ENCODE measurements at regions not wholly inside any gene's neighbourhood (a gene's known extent, or its start where the extent isn't known, plus 50 kb on each side); places are given as distances from the start of the nearest gene placed in this dataset.
"Not testable (repeated sequence)": the region's sequence is repeated elsewhere in the genome, so short reads cannot be mapped to it uniquely, and the experiment has no call there.

DNA sequence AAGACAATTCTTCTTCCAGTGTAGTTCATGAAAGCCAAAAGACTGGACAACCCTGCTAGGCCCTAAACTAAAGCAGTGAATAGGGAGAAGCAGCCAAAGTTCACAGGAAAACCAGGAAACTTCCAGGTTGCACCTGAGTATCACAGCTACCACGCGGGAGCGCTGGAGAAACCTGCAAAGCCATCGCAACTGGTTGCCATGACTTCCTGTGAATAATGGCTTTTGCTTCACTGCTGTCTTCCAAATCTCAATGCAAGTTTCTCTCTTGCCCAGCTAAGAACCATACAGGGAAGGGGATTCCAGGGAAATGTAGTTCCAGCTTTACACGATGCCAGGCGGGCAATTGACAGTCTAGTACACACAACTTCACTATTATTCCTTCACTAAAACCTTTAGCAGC, 114.1 kb downstream of the GXYLT1 start:
- no peaks in the 10 kb centered on the region for H3K9me3 Mint-ChIP-seq
- intact Hi-C loops (cut with micrococcal nuclease): no loop called here

DNA sequence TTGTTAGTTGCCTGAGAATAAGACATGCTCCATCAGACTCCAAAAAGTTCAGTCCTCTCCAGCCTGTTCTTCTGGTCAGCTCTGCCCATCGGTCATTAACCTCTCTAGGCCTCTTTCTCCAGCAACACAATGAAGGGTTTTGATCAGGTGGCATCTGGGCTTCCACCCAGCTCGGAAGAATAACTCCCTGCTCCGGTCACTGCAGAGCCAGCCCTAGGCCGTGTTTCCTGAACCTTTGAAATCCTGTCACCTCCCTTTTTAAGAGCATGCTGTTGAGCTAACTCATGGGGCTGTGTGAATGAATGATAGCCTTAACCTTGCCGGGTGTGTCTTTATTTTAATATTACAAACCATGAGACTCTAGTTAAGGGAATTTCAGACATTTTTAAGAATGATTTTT, 117.1 kb downstream of the GXYLT1 start:
- Mint-ChIP-seq H3K9me3 (no peaks in the 10 kb centered on the region), H3K36me3 (ENCODE audit: low read depth) (no peaks in the 10 kb centered on the region), H3K27ac (no peak overlapping the region), H3K27me3 (ENCODE audit: insufficient read depth) (peaks cover 13% of the 10 kb centered on the region), H3K4me1 (ENCODE audit: low read depth) (peaks cover 7% of the 10 kb centered on the region), H3K4me3 (no peak overlapping the region)
- DNase-seq (ENCODE audit: low spot score): no peak
- intact Hi-C loops (cut with micrococcal nuclease): loop anchor here (10.0 kb wide), 1 partner anchor 323 kb away; no protein-coding TSS in a partner anchor

More for the DNA sequence above, 114.1 kb downstream of the GXYLT1 start:
- Mint-ChIP-seq H3K27ac (no peak overlapping the region), H3K4me3 (no peak overlapping the region), H3K36me3 (ENCODE audit: low read depth) (no peaks in the 10 kb centered on the region), H3K27me3 (ENCODE audit: insufficient read depth) (no peaks in the 10 kb centered on the region), H3K4me1 (ENCODE audit: low read depth) (no peaks in the 10 kb centered on the region)
- no peak for DNase-seq (ENCODE audit: low spot score)

DNA sequence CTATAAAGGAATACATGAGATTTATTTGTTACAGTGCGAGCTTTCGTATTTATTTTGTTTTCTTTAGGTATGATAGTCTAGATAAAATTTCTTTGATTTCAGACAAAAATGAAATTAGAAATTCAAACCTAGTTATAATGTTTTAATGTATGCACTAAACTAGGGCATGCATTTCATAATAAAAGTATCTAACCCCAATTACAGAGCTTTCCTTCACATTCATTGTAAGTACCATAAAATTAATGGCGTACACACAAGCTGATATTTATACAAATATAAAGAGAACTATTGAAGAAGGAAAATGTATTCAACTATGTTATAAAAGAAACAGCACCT, 120.2 kb downstream of the GXYLT1 start:
- no peak overlapping the region for H3K4me3 Mint-ChIP-seq

DNA sequence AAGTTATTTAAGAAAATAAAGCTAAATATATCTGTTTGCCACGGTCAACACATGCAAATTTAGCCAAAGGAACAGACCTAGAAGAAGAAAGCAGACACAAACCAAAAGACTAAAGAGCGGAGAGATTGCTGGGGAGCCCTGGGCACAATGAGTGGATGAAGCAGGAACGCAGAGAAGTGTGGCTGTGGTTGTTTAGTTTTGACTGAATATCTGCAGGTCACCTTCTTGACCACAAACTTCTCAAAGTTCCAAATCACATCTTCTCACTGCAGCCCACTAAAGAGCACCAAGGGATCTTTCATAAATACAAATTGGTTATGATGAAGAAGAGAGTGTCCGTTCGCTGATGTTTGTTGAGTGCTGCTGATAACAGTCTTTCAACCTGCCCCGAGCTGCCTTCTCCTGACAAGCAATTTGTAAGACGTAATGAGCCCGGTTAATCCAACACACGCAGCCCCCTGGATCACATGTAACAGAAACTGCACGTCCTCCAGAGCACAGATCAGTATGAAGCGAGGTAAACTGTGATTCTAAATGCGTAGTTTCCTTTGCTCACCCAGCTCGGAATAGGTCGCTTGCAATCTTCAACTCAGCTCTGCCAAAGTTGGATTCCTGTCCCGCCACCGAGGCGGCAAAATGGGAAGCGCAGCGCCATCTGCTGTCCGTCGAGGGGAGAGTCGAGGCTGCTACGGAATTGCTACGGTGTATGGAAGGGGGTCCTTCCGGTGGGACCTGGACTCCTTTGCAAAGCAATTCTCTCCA, 120.8 kb downstream of the GXYLT1 start:
- Mint-ChIP-seq H3K27me3 (ENCODE audit: insufficient read depth) (peaks cover 15% of the 10 kb centered on the region), H3K27ac (no peak overlapping the region), H3K36me3 (ENCODE audit: low read depth) (no peaks in the 10 kb centered on the region), H3K4me1 (ENCODE audit: low read depth) (peaks cover 7% of the 10 kb centered on the region), H3K4me3 (peak overlapping the region; percentile 63), H3K9me3 (no peaks in the 10 kb centered on the region)
- peak; percentile 48 for DNase-seq (ENCODE audit: low spot score)
- intact Hi-C loops (cut with micrococcal nuclease): loop anchor here (1.0 to 10.0 kb wide), 6 partner anchors 307 to 1078 kb away; no protein-coding TSS in a partner anchor

More for the DNA sequence above, 120.2 kb downstream of the GXYLT1 start:
- Mint-ChIP-seq H3K27ac (no peak overlapping the region), H3K4me1 (ENCODE audit: low read depth) (peaks cover 7% of the 10 kb centered on the region), H3K9me3 (no peaks in the 10 kb centered on the region), H3K27me3 (ENCODE audit: insufficient read depth) (peaks cover 15% of the 10 kb centered on the region), H3K36me3 (ENCODE audit: low read depth) (no peaks in the 10 kb centered on the region)
- no peak for DNase-seq (ENCODE audit: low spot score)
- intact Hi-C loops (cut with micrococcal nuclease): loop anchor here (1.0 to 10.0 kb wide), 6 partner anchors 306 to 1078 kb away; no protein-coding TSS in a partner anchor

DNA sequence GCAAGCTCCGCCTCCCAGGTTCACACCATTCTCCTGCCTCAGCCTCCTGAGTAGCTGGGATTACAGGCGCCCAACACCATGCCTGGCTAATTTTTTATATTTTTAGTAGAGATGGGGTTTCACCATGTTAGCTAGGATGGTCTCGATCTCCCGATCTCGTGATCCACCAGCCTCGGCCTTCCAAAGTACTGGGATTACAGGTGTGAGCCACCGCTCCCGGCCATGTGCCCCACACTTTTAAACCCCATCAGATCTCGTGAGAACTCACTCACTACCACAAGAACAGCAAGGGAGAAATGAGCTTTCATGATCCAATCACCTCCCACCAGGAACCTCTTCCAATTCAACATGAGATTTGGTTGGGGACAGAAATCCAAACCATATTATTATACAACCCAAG, 122.7 kb downstream of the GXYLT1 start:
- not testable (repeated sequence) for H3K4me1 Mint-ChIP-seq (ENCODE audit: low read depth); H3K36me3 Mint-ChIP-seq (ENCODE audit: low read depth); H3K27ac Mint-ChIP-seq; H3K9me3 Mint-ChIP-seq; DNase-seq (ENCODE audit: low spot score); H3K4me3 Mint-ChIP-seq
- intact Hi-C loops (cut with micrococcal nuclease): loop anchor here (5.0 to 10.0 kb wide), 2 partner anchors 317 to 655 kb away; no protein-coding TSS in a partner anchor
- peaks cover 18% of the 10 kb centered on the region for H3K27me3 Mint-ChIP-seq (ENCODE audit: insufficient read depth)

DNA sequence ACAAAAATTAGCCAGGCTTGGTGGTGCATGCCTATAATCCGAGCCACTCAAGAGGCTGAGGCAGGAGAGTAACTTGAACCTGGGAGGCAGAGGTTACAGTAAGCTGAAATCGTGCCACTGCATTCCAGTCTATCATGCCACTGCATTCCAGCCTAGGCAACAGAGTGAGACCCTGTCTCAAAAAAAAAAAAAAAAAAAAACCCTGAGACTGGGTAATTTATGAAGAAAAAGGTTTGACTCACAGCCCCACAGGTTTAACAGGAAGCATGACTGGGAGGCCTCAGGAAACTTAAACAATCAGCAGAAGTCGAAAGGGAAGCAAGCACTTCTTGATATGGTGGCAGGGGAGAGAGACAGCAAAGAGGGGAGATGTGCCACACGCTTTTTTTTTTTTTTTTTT, 123.2 kb downstream of the GXYLT1 start:
- H3K27me3 Mint-ChIP-seq (ENCODE audit: insufficient read depth): peaks cover 19% of the 10 kb centered on the region
- peaks cover 7% of the 10 kb centered on the region for H3K4me1 Mint-ChIP-seq (ENCODE audit: low read depth)
- intact Hi-C loops (cut with micrococcal nuclease): loop anchor here (5.0 to 10.0 kb wide), 2 partner anchors 317 to 654 kb away; no protein-coding TSS in a partner anchor
- no peak overlapping the region for H3K27ac Mint-ChIP-seq
- no peak for DNase-seq (ENCODE audit: low spot score)
- no peaks in the 10 kb centered on the region for H3K36me3 Mint-ChIP-seq (ENCODE audit: low read depth)
- H3K4me3 Mint-ChIP-seq: no peak overlapping the region
- H3K9me3 Mint-ChIP-seq: no peaks in the 10 kb centered on the region

DNA sequence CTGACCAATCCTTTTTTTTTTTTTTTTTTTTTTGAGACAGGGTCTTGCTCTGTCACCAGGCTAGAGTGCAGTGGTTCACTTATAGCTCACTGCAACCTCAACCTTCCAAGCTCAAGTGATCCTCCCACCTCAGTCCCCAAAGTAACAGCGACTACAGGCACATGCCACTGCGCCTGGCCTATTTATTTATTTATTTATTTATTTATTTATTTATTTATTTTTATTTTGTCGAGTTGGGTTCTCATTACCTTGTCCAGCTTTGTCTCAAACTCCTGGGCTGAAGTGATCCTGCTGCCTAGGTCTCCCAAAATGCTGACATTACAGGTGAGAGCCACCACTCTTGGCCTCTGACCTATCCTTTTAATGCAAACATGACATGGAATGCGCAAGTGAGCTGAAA, 124.4 kb downstream of the GXYLT1 start:
- Mint-ChIP-seq H3K4me1 (ENCODE audit: low read depth) (peaks cover 7% of the 10 kb centered on the region), H3K27me3 (ENCODE audit: insufficient read depth) (peaks cover 20% of the 10 kb centered on the region), H3K9me3 (no peaks in the 10 kb centered on the region), H3K4me3 (no peak overlapping the region), H3K36me3 (ENCODE audit: low read depth) (no peaks in the 10 kb centered on the region), H3K27ac (no peak overlapping the region)
- intact Hi-C loops (cut with micrococcal nuclease): loop anchor here (5.0 to 10.0 kb wide), 2 partner anchors 315 to 653 kb away; no protein-coding TSS in a partner anchor
- DNase-seq (ENCODE audit: low spot score): no peak

DNA sequence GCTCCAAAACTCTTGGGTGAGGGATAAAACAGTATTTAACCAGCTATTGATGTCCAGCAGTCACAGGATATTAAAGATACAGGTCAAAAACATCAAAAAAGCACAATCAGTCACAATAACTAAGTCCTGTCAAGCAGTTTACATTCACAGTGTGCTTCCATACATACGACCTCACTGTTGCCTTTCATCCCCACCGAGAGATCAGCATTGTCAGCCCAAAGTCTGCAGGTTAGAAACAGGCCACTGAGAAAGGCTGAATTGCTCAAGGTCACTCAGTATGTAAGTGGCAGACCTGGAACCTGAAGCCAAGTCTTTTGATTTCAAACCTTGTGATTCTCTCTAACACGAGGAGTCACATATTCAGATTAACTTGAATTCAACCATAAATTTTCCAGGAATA, 124.9 kb downstream of the GXYLT1 start:
- no peaks in the 10 kb centered on the region for H3K36me3 Mint-ChIP-seq (ENCODE audit: low read depth)
- H3K27me3 Mint-ChIP-seq (ENCODE audit: insufficient read depth): peaks cover 20% of the 10 kb centered on the region
- peaks cover 7% of the 10 kb centered on the region for H3K4me1 Mint-ChIP-seq (ENCODE audit: low read depth)
- no peak overlapping the region for H3K27ac Mint-ChIP-seq
- intact Hi-C loops (cut with micrococcal nuclease): loop anchor here (5.0 to 10.0 kb wide), 2 partner anchors 315 to 652 kb away; no protein-coding TSS in a partner anchor
- no peak overlapping the region for H3K4me3 Mint-ChIP-seq
- DNase-seq (ENCODE audit: low spot score): no peak
- H3K9me3 Mint-ChIP-seq: no peaks in the 10 kb centered on the region

DNA sequence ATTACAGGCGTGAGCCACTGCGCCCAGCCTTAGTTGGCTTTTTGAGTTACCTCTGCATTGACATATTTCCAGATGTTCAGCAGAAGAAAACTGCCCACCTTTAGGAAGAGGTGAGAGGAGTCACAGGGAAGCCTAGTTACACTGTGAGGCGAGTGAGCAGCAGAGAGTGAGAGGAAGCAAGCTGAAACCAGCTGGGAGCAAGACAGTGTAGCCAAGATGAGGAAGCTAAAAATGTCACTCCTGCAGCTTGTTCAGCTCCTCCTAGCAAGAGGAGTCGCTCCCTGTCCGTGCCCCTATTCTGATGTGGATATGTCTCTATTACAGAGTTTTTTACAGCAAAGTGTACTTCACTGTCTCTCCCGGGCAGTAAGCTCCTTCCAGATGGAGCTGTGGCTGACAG, 127.6 kb downstream of the GXYLT1 start:
- Mint-ChIP-seq H3K9me3 (no peaks in the 10 kb centered on the region), H3K27ac (no peak overlapping the region), H3K4me3 (no peak overlapping the region), H3K4me1 (ENCODE audit: low read depth) (no peaks in the 10 kb centered on the region), H3K27me3 (ENCODE audit: insufficient read depth) (peaks cover 10% of the 10 kb centered on the region), H3K36me3 (ENCODE audit: low read depth) (no peaks in the 10 kb centered on the region)
- intact Hi-C loops (cut with micrococcal nuclease): no loop called here
- DNase-seq (ENCODE audit: low spot score): no peak

DNA sequence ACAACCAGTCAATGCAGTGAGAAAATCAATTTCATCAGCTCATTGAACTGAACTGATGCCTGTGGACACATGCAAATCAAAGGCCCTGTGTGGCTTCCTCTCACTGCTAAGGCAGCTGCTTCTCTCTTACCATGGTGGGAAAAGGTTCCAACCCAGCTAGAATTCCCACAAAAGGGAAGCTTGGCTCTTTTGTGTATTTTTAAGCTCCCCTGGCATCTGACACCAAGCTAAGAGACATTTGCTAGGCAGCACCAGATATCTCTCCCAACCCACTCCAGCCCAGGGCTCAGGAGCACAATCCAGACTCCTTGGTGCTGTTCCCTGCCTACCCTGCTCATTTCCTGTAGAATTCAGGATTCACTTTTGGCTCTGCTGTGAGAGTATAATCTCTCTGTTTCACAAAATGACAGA, 129.6 kb downstream of the GXYLT1 start:
- Mint-ChIP-seq H3K36me3 (ENCODE audit: low read depth) (no peaks in the 10 kb centered on the region), H3K9me3 (no peaks in the 10 kb centered on the region), H3K4me1 (ENCODE audit: low read depth) (no peaks in the 10 kb centered on the region), H3K4me3 (no peak overlapping the region), H3K27ac (no peak overlapping the region), H3K27me3 (ENCODE audit: insufficient read depth) (peaks cover 10% of the 10 kb centered on the region)
- intact Hi-C loops (cut with micrococcal nuclease): no loop called here
- DNase-seq (ENCODE audit: low spot score): no peak

DNA sequence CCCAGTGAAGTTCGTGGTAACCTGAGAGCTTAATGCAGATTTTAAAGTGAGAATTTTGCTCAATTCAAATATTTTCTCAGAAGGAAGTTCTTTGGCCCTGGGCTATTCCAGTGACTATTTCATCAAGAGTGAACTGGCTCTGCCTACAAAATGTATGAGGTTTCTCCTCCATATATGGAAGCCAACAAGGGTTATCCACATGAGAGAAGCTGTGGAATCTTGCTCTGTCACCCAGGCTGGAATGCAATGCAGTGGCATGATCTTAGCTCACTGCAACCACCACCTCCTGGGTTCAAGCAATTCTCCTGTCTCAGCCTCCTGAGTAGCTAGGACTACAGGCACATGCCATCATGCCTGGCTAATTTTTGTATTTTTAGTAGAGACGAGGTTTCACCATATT, 132.2 kb downstream of the GXYLT1 start:
- H3K36me3 Mint-ChIP-seq (ENCODE audit: low read depth); H3K4me3 Mint-ChIP-seq; H3K27me3 Mint-ChIP-seq (ENCODE audit: insufficient read depth); H3K9me3 Mint-ChIP-seq; H3K27ac Mint-ChIP-seq; DNase-seq (ENCODE audit: low spot score); intact Hi-C loops (cut with micrococcal nuclease); H3K4me1 Mint-ChIP-seq (ENCODE audit: low read depth): not testable (repeated sequence)

DNA sequence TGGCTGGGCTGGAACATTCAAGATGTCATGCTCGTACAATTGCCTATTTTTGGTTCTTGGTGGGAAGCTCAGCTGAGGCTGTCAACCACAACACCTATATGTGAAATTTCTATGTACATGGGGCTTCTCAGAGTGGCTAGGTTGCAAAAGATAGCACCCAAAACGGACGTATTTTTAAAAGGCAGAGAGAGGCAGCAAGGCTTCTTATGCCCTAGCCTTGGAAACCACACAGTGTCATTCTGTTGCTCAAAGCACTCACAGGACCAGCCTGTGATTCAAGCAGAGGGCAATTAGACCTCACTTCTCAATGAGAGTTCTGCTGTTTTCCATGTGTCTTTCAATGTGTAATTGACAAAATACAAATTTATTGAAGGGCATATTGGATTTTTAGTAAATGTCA, 134.0 kb downstream of the GXYLT1 start:
- Mint-ChIP-seq H3K27ac (no peak overlapping the region), H3K27me3 (ENCODE audit: insufficient read depth) (peaks cover 8% of the 10 kb centered on the region), H3K4me1 (ENCODE audit: low read depth) (no peaks in the 10 kb centered on the region), H3K36me3 (ENCODE audit: low read depth) (no peaks in the 10 kb centered on the region), H3K9me3 (no peaks in the 10 kb centered on the region), H3K4me3 (no peak overlapping the region)
- intact Hi-C loops (cut with micrococcal nuclease): no loop called here
- DNase-seq (ENCODE audit: low spot score): no peak

DNA sequence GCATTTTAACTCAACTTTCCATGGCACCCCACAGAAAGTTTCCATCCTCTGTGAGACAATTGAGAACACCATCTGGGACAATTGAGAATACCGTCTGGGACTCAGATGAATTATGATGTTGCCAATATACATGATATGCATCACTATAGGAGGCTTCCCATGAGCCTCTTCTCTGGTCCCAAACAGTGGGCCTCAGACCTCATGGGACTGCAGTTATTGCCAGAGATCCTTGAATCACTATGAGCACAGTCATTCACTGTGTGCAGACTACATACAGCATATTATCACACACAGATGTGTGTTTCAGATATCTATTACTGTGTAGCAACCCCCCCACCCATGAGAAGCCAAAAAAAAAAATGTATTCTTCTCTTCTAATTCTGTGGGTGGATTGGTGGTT, 134.4 kb downstream of the GXYLT1 start:
- no peak for DNase-seq (ENCODE audit: low spot score)
- Mint-ChIP-seq H3K4me1 (ENCODE audit: low read depth) (no peaks in the 10 kb centered on the region), H3K27me3 (ENCODE audit: insufficient read depth) (peaks cover 8% of the 10 kb centered on the region), H3K4me3 (no peak overlapping the region), H3K27ac (no peak overlapping the region), H3K36me3 (ENCODE audit: low read depth) (no peaks in the 10 kb centered on the region), H3K9me3 (no peaks in the 10 kb centered on the region)
- intact Hi-C loops (cut with micrococcal nuclease): no loop called here
